ENCODE measurements at regions not wholly inside any gene's neighbourhood (a gene's known extent, or its start where the extent isn't known, plus 50 kb on each side); places are given as distances from the start of the nearest gene placed in this dataset.

- DNase-seq (ENCODE audit: low spot score in 2 of 2) = no peak
- no peak overlapping the region for H3K4me3 ChIP-seq
- H3K4me1 ChIP-seq = no peaks in the 10 kb centered on the region
- no peaks in the 10 kb centered on the region for H3K27me3 ChIP-seq
- H3K27ac ChIP-seq = no peak overlapping the region
- H3K9me3 ChIP-seq = no peaks in the 10 kb centered on the region
- H3K36me3 ChIP-seq = no peaks in the 10 kb centered on the region
- TF ChIP-seq, protein P1, sequence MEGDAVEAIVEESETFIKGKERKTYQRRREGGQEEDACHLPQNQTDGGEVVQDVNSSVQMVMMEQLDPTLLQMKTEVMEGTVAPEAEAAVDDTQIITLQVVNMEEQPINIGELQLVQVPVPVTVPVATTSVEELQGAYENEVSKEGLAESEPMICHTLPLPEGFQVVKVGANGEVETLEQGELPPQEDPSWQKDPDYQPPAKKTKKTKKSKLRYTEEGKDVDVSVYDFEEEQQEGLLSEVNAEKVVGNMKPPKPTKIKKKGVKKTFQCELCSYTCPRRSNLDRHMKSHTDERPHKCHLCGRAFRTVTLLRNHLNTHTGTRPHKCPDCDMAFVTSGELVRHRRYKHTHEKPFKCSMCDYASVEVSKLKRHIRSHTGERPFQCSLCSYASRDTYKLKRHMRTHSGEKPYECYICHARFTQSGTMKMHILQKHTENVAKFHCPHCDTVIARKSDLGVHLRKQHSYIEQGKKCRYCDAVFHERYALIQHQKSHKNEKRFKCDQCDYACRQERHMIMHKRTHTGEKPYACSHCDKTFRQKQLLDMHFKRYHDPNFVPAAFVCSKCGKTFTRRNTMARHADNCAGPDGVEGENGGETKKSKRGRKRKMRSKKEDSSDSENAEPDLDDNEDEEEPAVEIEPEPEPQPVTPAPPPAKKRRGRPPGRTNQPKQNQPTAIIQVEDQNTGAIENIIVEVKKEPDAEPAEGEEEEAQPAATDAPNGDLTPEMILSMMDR (IDR thresholded peaks at IDR 0.05) = no peak
- TF ChIP-seq POLR2A (IDR thresholded peaks at IDR 0.05) = no peak
- TF ChIP-seq POLR2AphosphoS5 (IDR thresholded peaks at IDR 0.05) = no peak
- TF ChIP-seq EP300 (IDR thresholded peaks at IDR 0.05) = no peak
- 95% methylated on average over 2 of the region's 2 CpGs for WGBS
Observed at GRCh38 chr14:38111046-38111445, 96.7 kb upstream of the SSTR1 start.

DNA sequence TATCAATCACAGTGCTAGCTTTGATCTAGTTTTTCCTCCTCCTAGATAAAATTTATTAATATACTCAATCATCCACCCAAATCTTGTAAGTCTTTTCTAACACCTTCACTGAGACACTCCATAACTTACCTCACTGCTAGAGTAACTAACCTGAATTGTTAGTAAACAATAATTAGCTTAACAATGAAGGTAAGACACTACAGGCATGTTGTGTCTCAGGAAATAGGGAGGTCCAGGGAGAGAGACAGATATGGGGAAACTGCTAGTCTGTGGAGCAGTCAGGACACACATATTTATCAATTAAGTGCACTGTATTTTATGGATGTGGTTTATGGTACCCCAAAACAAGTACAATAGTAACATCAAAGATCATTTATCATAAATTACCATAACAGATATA, 94.2 kb upstream of the SSTR1 start:
- Histone ChIP-seq H3K9me3 (no peaks in the 10 kb centered on the region), H3K27me3 (no peaks in the 10 kb centered on the region), H3K36me3 (no peaks in the 10 kb centered on the region), H3K27ac (no peak overlapping the region), H3K4me1 (no peaks in the 10 kb centered on the region), H3K4me3 (no peak overlapping the region)
- DNase-seq (ENCODE audit: low spot score in 2 of 2) = no peak
- no peak for TF ChIP-seq EP300 (IDR thresholded peaks at IDR 0.05)
- TF ChIP-seq, protein P1 (IDR thresholded peaks at IDR 0.05) = no peak
- no peak for TF ChIP-seq POLR2A (IDR thresholded peaks at IDR 0.05)
- no peak for TF ChIP-seq POLR2AphosphoS5 (IDR thresholded peaks at IDR 0.05)

DNA sequence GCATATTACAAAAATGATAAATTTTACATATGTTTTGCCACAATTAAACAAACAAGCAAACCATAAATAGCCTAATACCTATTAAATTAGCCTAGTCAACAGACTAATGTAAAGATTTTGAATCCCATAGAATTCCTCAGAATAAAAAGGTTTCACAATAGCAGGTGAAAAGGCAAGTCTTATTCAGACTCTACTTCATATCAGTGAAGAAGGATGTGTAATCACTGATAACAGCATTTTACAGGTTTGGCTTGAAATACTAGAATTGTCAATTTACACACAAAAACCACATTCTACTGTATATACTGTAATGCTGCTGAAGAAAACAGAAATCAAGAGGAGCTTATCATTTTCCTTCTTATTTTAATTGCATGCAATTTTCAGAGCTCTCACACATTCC, 90.8 kb upstream of the SSTR1 start:
- peaks cover 5% of the 10 kb centered on the region for H3K4me1 ChIP-seq
- H3K4me3 ChIP-seq = no peak overlapping the region
- no peak for DNase-seq (ENCODE audit: low spot score in 2 of 2)
- H3K27ac ChIP-seq = no peak overlapping the region
- H3K27me3 ChIP-seq = no peaks in the 10 kb centered on the region
- no peaks in the 10 kb centered on the region for H3K9me3 ChIP-seq
- TF ChIP-seq POLR2AphosphoS5 (IDR thresholded peaks at IDR 0.05) (no peak), EP300 (IDR thresholded peaks at IDR 0.05) (no peak), POLR2A (IDR thresholded peaks at IDR 0.05) (no peak)
- TF ChIP-seq, protein P1 (IDR thresholded peaks at IDR 0.05) = no peak
- H3K36me3 ChIP-seq = no peaks in the 10 kb centered on the region

- H3K27me3 ChIP-seq = no peaks in the 10 kb centered on the region
- H3K9me3 ChIP-seq = no peaks in the 10 kb centered on the region
- H3K27ac ChIP-seq = no peak overlapping the region
- 100% methylated on average over 2 of the region's 2 CpGs for WGBS
- no peak for DNase-seq (ENCODE audit: low spot score in 2 of 2)
- no peak overlapping the region for H3K4me3 ChIP-seq
- no peaks in the 10 kb centered on the region for H3K36me3 ChIP-seq
- H3K4me1 ChIP-seq = peaks cover 5% of the 10 kb centered on the region
- no peak for TF ChIP-seq POLR2A (IDR thresholded peaks at IDR 0.05)
- no peak for TF ChIP-seq EP300 (IDR thresholded peaks at IDR 0.05)
- TF ChIP-seq, protein P1 (IDR thresholded peaks at IDR 0.05) = no peak
- no peak for TF ChIP-seq POLR2AphosphoS5 (IDR thresholded peaks at IDR 0.05)
Observed at GRCh38 chr14:38120109-38120508, 87.6 kb upstream of the SSTR1 start.

DNA sequence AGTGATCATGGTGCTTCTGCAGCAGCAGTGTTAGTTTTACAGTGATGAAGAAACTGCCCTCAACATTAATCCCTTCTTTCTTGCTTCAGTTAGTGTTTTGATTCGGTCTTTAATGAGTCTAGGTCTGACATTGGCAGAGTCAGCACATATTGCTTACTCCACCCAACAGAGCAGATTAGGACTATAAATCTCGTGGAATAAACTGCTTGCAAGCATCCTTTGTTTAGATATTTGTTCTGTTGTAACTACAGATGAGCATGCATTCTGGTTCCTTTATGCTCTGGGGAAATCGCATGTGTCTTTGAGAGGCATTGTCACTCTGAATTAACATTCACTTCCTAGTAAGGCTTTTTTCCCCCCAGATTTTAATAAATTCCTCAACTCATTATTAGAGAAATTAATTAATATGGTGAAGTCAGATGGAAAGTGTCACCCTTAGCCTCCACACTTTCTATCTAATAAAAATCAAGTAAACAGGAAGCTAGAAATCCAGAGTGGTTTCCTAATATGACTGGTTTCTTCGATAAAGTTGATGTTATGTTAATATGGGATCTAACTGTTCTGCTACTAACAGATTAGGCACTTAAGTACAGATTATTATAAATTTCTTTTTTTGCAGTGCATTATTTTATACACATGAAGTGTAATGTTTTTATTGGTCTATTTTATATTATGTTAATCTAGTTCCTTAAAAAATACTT, 86.2 kb upstream of the SSTR1 start:
- H3K27ac ChIP-seq = no peak overlapping the region
- no peak for DNase-seq (ENCODE audit: low spot score in 2 of 2)
- no peak overlapping the region for H3K4me3 ChIP-seq
- TF ChIP-seq, protein P1 (IDR thresholded peaks at IDR 0.05) = no peak
- TF ChIP-seq EP300 (IDR thresholded peaks at IDR 0.05) (no peak), POLR2A (IDR thresholded peaks at IDR 0.05) (no peak), POLR2AphosphoS5 (IDR thresholded peaks at IDR 0.05) (no peak)
- H3K36me3 ChIP-seq = no peaks in the 10 kb centered on the region
- 45% methylated on average over 4 of the region's 4 CpGs for WGBS
- H3K9me3 ChIP-seq = no peaks in the 10 kb centered on the region
- no peaks in the 10 kb centered on the region for H3K27me3 ChIP-seq
- H3K4me1 ChIP-seq = peaks cover 5% of the 10 kb centered on the region
